SK-N-SH treated with all-trans-retinoic acid at 6 μM for 48 hours (cell line): ENCODE measurements at regions not wholly inside any gene's neighbourhood (a gene's known extent, or its start where the extent isn't known, plus 50 kb on each side); places are given as distances from the start of the nearest gene placed in this dataset.

Experiments
- ATAC-seq: fragments of 200-7000 bp; cut with Tn5 transposase; 3 replicates; pipeline ENCODE4 v1.9.1; 2020; ENCODE audit warnings: mild to moderate bottlenecking, moderate library complexity
- ARNTL ChIP-seq: fragments of 450-650 bp; formaldehyde crosslinking; IDR thresholded peaks from 2 replicates; pipeline ENCODE4 v1.5.0; 2020; ENCODE audit warnings: low read depth, mild to moderate bottlenecking, moderate library complexity, borderline replicate concordance
- BACH2 ChIP-seq: fragments of 250-450 bp; sonication (Bioruptor Pico); IDR thresholded peaks from 2 replicates; pipeline ENCODE4 v1.9.0; 2021; ENCODE audit warnings: mild to moderate bottlenecking, borderline replicate concordance
- CREB5 ChIP-seq: fragments of 250-450 bp; sonication (Bioruptor Pico); IDR thresholded peaks from 2 replicates; pipeline ENCODE4 v1.5.1; 2020; ENCODE audit warnings: low read depth, mild to moderate bottlenecking, moderate library complexity
- CSDC2 ChIP-seq: fragments of 250-450 bp; sonication (Bioruptor Pico); IDR thresholded peaks from 2 replicates; pipeline ENCODE4 v1.5.0; 2020; ENCODE audit warnings: mild to moderate bottlenecking, moderate library complexity
- CSRNP3 ChIP-seq: fragments of 250-450 bp; sonication (Bioruptor Pico); IDR thresholded peaks from 2 replicates; pipeline ENCODE4 v1.5.1; 2021; ENCODE audit warnings: mild to moderate bottlenecking, moderate library complexity
- ESRRG ChIP-seq: fragments of 250-450 bp; sonication (Bioruptor Pico); IDR thresholded peaks from 2 replicates; pipeline ENCODE4 v1.6.1; 2021; ENCODE audit warnings: mild to moderate bottlenecking
- GLIS3 ChIP-seq: fragments of 250-450 bp; sonication (Bioruptor Pico); IDR thresholded peaks from 2 replicates; pipeline ENCODE4 v1.5.0; 2020; ENCODE audit warnings: mild to moderate bottlenecking, moderate library complexity
- ISL1 ChIP-seq: fragments of 250-450 bp; sonication (Bioruptor Pico); IDR thresholded peaks from 2 replicates; pipeline ENCODE4 v2.1.2; 2022; ENCODE audit warnings: mild to moderate bottlenecking, moderate library complexity
- OSR1 ChIP-seq: fragments of 250-450 bp; sonication (Bioruptor Pico); IDR thresholded peaks from 2 replicates; pipeline ENCODE4 v1.8.0; 2022; ENCODE audit warnings: moderate library complexity, mild to moderate bottlenecking, inconsistent platforms
- PATZ1 ChIP-seq: fragments of 250-450 bp; sonication (Bioruptor Pico); IDR thresholded peaks from 2 replicates; pipeline ENCODE4 v1.8.0; 2020; ENCODE audit warnings: mild to moderate bottlenecking, moderate library complexity, borderline replicate concordance
- POU6F1 ChIP-seq: fragments of 250-450 bp; sonication (Bioruptor Pico); IDR thresholded peaks from 2 replicates; pipeline ENCODE4 v1.8.0; 2021; ENCODE audit warnings: low read depth, mild to moderate bottlenecking, moderate library complexity, borderline replicate concordance
- PPARA ChIP-seq: fragments of 250-450 bp; sonication (Bioruptor Pico); IDR thresholded peaks from 2 replicates; pipeline ENCODE4 v1.5.0; 2020; ENCODE audit warnings: mild to moderate bottlenecking, borderline replicate concordance
- RARB ChIP-seq: fragments of 250-450 bp; sonication (Bioruptor Pico); IDR thresholded peaks from 2 replicates; pipeline ENCODE4 v1.8.0; 2021; ENCODE audit warnings: mild to moderate bottlenecking, moderate library complexity
- SNAI2 ChIP-seq: fragments of 250-450 bp; sonication (Bioruptor Pico); IDR thresholded peaks from 2 replicates; pipeline ENCODE4 v1.5.0; 2020; ENCODE audit warnings: mild to moderate bottlenecking, moderate library complexity
- TCF4 ChIP-seq: fragments of 250-450 bp; sonication (Bioruptor Pico); IDR thresholded peaks from 2 replicates; pipeline ENCODE4 v1.8.0; 2021; ENCODE audit warnings: mild to moderate bottlenecking, moderate library complexity, borderline replicate concordance
- TOX ChIP-seq: fragments of 250-450 bp; sonication (Bioruptor Pico); IDR thresholded peaks from 2 replicates; pipeline ENCODE4 v1.8.0; 2021; ENCODE audit warnings: mild to moderate bottlenecking, moderate library complexity, borderline replicate concordance
- ZC3H10 ChIP-seq: fragments of 250-450 bp; sonication (Bioruptor Pico); IDR thresholded peaks from 2 replicates; pipeline ENCODE4 v1.5.1; 2021; ENCODE audit warnings: mild to moderate bottlenecking, moderate library complexity
- ZFP3 ChIP-seq: fragments of 250-450 bp; sonication (Bioruptor Pico); IDR thresholded peaks from 2 replicates; pipeline ENCODE4 v1.5.0; 2020; ENCODE audit warnings: mild to moderate bottlenecking, moderate library complexity
- ZFP30 ChIP-seq: fragments of 450-650 bp; formaldehyde crosslinking; IDR thresholded peaks from 2 replicates; pipeline ENCODE4 v1.5.0; 2022; ENCODE audit warnings: mild to moderate bottlenecking, moderate library complexity
- ZNF565 ChIP-seq: fragments of 450-650 bp; formaldehyde crosslinking; conservative IDR thresholded peaks from 2 replicates; pipeline ENCODE4 v1.5.0; 2020; ENCODE audit warnings: low read depth, mild to moderate bottlenecking, moderate library complexity
- ZNF70 ChIP-seq: fragments of 450-650 bp; formaldehyde crosslinking; IDR thresholded peaks from 2 replicates; pipeline ENCODE4 v1.5.0; 2020; ENCODE audit warnings: mild to moderate bottlenecking, moderate library complexity

- TF ChIP-seq PATZ1 (CRISPR knock-in tag) (no peak), OSR1 (CRISPR knock-in tag) (no peak), SNAI2 (CRISPR knock-in tag) (no peak), ZNF565 (no peak), POU6F1 (CRISPR knock-in tag) (no peak)
Measured at GRCh38 chr13:80055847-80056246, 285.1 kb downstream of the SPRY2 start (continued).

- no peak for ATAC-seq
Measured at GRCh38 chr13:80054806-80055205, 286.1 kb downstream of the SPRY2 start.

GRCh38 chr13:80052286-80052685, 288.6 kb downstream of the SPRY2 start:
- ATAC-seq: no peak
- TF ChIP-seq BACH2 (CRISPR knock-in tag) (no peak), SNAI2 (CRISPR knock-in tag) (no peak), CSDC2 (CRISPR knock-in tag) (no peak), ZNF565 (no peak), ARNTL (no peak), PATZ1 (CRISPR knock-in tag) (no peak), ZNF70 (CRISPR knock-in tag) (no peak), ZC3H10 (CRISPR knock-in tag) (no peak), CREB5 (CRISPR knock-in tag) (no peak), ZFP3 (CRISPR knock-in tag) (no peak), ISL1 (CRISPR knock-in tag) (no peak), ESRRG (CRISPR knock-in tag) (no peak), PPARA (CRISPR knock-in tag) (no peak), TCF4 (no peak), RARB (CRISPR knock-in tag) (no peak), ZFP30 (CRISPR knock-in tag) (no peak), GLIS3 (CRISPR knock-in tag) (no peak)

More at GRCh38 chr13:80054806-80055205, 286.1 kb downstream of the SPRY2 start:
- TF ChIP-seq TOX (CRISPR knock-in tag) (no peak), CSRNP3 (CRISPR knock-in tag) (no peak), ARNTL (no peak), ISL1 (CRISPR knock-in tag) (no peak), ZFP30 (CRISPR knock-in tag) (no peak), CREB5 (CRISPR knock-in tag) (no peak), GLIS3 (CRISPR knock-in tag) (no peak), OSR1 (CRISPR knock-in tag) (no peak), PPARA (CRISPR knock-in tag) (no peak), BACH2 (CRISPR knock-in tag) (no peak), PATZ1 (CRISPR knock-in tag) (no peak)
